Esophagus squamous epithelium (tissue), 5 donors: ENCODE measurements at regions not wholly inside any gene's neighbourhood (a gene's known extent, or its start where the extent isn't known, plus 50 kb on each side); places are given as distances from the start of the nearest gene placed in this dataset.

Experiments
- DNase-seq: peaks from one replicate; lab custom pipeline; 2025; lab: John Stamatoyannopoulos, UW
- H3K27ac ChIP-seq, 4 donors: fragments of 200-600 bp; sonication (generic); one replicate each; pipeline ENCODE4 v1.5.1; 2016 to 2019; ENCODE audit warnings: mild to moderate bottlenecking in 1 of 4
- H3K27me3 ChIP-seq, 4 donors: fragments of 200-600 bp; sonication (generic); 1 replicate in 3 of 4; 2 replicates in 1 of 4; pipeline versions ENCODE4 v1.5.1 to v1.6.0; 2017 to 2021; ENCODE audit warnings: antibody characterized with exemption in 1 of 4
- H3K36me3 ChIP-seq, 3 donors: fragments of 200-600 bp; sonication (generic); one replicate each; pipeline ENCODE4 v1.5.1; 2016 to 2019
- H3K4me1 ChIP-seq, 3 donors: fragments of 200-600 bp; sonication (generic); one replicate each; pipeline ENCODE4 v1.5.1; 2017 to 2019
- H3K4me3 ChIP-seq, 4 donors: fragments of 200-600 bp; sonication (generic); 1 replicate in 3 of 4; 2 replicates in 1 of 4; pipeline ENCODE4 v1.5.1; 2016 to 2019; ENCODE audit warnings: mild to moderate bottlenecking in 2 of 4, moderate library complexity in 1 of 4
- H3K9me3 ChIP-seq, 3 donors: fragments of 200-600 bp; sonication (generic); one replicate each; pipeline ENCODE4 v1.5.1; 2016 to 2019
- POLR2A ChIP-seq, 4 donors: fragments of 450-650 bp; IDR thresholded peaks; one replicate each; pipeline ENCODE4 v1.6.1; 2017; ENCODE audit warnings: antibody characterized with exemption in 4 of 4, mild to moderate bottlenecking in 4 of 4, moderate library complexity in 3 of 4
- WGBS, 2 donors: methylation state at CpG; one replicate each; pipeline ENCODE4 v1.1.5; 2018; 5-methylcytosine and 5-hydroxymethylcytosine counted together
- intact Hi-C: fragments of 100-400 bp; cut with DNase I; formaldehyde crosslinking; loops from one replicate; pipeline ENCODE4 v1.15.0; 2022
- TF ChIP-seq, protein P1 (sequence below), 6 experiments: fragments of 450-650 bp in 4 of 6; fragments of 200-600 bp in 2 of 6; sonication (generic) in 2 of 6; IDR thresholded peaks; one replicate each; pipeline ENCODE4 v1.5.1; 2016 to 2019; ENCODE audit warnings: antibody characterized with exemption in 6 of 6, mild to moderate bottlenecking in 4 of 6, moderate library complexity in 4 of 6
- donor health status: DM: yes; HTN: yes; CAD: no.

DNA sequence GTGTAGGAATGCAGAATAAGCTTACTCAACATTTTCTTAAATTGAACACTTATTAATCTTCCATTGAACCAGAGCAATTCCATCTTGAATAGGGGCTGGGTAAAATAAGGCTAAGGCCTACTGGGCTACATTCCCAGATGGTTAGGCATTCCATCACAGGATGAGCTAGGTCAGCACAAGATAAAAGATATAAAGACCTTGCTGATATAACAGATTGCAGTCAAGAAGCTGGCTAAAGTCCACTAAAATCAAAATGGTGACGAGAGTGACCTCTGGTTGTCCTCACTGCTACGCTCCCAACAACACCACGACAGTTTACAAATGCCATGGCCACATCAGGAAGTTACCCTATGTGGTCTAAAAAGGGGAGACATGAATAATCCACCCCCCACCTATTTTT, 156.1 kb downstream of the NXNL2 start:
- Histone ChIP-seq H3K4me3 (no peak overlapping the region), H3K4me1 (peaks cover 0 to 4% (median 0%) of the 10 kb centered on the region in 3 donors), H3K27ac (no peak overlapping the region), H3K27me3 (no peaks in the 10 kb centered on the region), H3K36me3 (no peaks in the 10 kb centered on the region), H3K9me3 (no peaks in the 10 kb centered on the region)
- TF ChIP-seq, protein P1, sequence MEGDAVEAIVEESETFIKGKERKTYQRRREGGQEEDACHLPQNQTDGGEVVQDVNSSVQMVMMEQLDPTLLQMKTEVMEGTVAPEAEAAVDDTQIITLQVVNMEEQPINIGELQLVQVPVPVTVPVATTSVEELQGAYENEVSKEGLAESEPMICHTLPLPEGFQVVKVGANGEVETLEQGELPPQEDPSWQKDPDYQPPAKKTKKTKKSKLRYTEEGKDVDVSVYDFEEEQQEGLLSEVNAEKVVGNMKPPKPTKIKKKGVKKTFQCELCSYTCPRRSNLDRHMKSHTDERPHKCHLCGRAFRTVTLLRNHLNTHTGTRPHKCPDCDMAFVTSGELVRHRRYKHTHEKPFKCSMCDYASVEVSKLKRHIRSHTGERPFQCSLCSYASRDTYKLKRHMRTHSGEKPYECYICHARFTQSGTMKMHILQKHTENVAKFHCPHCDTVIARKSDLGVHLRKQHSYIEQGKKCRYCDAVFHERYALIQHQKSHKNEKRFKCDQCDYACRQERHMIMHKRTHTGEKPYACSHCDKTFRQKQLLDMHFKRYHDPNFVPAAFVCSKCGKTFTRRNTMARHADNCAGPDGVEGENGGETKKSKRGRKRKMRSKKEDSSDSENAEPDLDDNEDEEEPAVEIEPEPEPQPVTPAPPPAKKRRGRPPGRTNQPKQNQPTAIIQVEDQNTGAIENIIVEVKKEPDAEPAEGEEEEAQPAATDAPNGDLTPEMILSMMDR (IDR thresholded peaks at IDR 0.05), result no peak
- no peak for TF ChIP-seq POLR2A (IDR thresholded peaks at IDR 0.05)
- 76 to 88% methylated on average over 3 of the region's 3 CpGs for WGBS, 2 donors
- no peak for DNase-seq
- intact Hi-C loops, result no loop called here

DNA sequence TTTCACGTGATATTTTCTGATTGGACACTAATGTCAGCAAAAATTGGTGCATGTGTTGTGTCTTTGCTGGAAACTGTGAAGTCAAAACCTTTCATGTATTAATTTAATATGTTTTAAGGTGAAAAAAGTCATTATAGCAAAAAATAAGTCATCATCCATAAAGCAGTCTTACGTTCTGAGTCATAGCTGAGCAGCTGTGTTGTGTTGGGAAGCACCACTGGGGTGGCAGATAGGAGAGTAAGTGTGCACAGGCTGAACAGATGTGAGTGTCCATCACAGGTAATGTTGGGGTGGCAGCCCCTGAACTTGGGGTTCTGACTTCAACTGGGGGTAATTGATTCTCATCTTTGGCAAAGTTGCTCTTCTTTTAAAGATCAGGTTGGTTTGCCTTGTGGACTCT, 156.8 kb downstream of the NXNL2 start:
- no peaks in the 10 kb centered on the region for H3K36me3 ChIP-seq
- H3K27ac ChIP-seq, result no peak overlapping the region
- intact Hi-C loops, result no loop called here
- no peaks in the 10 kb centered on the region for H3K9me3 ChIP-seq
- DNase-seq, result no peak
- no peaks in the 10 kb centered on the region for H3K4me1 ChIP-seq
- no peaks in the 10 kb centered on the region for H3K27me3 ChIP-seq
- 72 to 85% methylated on average over 2 of the region's 2 CpGs for WGBS, 2 donors
- no peak overlapping the region for H3K4me3 ChIP-seq
- TF ChIP-seq, protein P1 (IDR thresholded peaks at IDR 0.05), result no peak
- no peak for TF ChIP-seq POLR2A (IDR thresholded peaks at IDR 0.05)

GRCh38 chr9:88692827-88693226, 157.8 kb downstream of the NXNL2 start:
- Histone ChIP-seq H3K4me3 (no peak overlapping the region), H3K36me3 (no peaks in the 10 kb centered on the region), H3K27me3 (no peaks in the 10 kb centered on the region), H3K9me3 (no peaks in the 10 kb centered on the region), H3K4me1 (no peaks in the 10 kb centered on the region), H3K27ac (no peak overlapping the region)
- no peak for TF ChIP-seq POLR2A (IDR thresholded peaks at IDR 0.05)
- TF ChIP-seq, protein P1 (IDR thresholded peaks at IDR 0.05), result no peak
- intact Hi-C loops, result no loop called here
- no peak for DNase-seq
- 39 to 43% methylated on average over 1 to 2 of the region's 2 CpGs for WGBS, 2 donors

- H3K27ac ChIP-seq, result no peak overlapping the region
- H3K4me1 ChIP-seq, result no peaks in the 10 kb centered on the region
- intact Hi-C loops, result no loop called here
- H3K27me3 ChIP-seq, result no peaks in the 10 kb centered on the region
- no peak for TF ChIP-seq POLR2A (IDR thresholded peaks at IDR 0.05)
- TF ChIP-seq, protein P1 (IDR thresholded peaks at IDR 0.05), result no peak
- DNase-seq, result no peak
- H3K4me3 ChIP-seq, result no peak overlapping the region
- no peaks in the 10 kb centered on the region for H3K36me3 ChIP-seq
- WGBS, 2 donors, result 50 to 52% methylated on average over 9 to 12 of the region's 12 CpGs
- H3K9me3 ChIP-seq, result no peaks in the 10 kb centered on the region
Measured at GRCh38 chr9:88694625-88695024, 159.6 kb downstream of the NXNL2 start.

DNA sequence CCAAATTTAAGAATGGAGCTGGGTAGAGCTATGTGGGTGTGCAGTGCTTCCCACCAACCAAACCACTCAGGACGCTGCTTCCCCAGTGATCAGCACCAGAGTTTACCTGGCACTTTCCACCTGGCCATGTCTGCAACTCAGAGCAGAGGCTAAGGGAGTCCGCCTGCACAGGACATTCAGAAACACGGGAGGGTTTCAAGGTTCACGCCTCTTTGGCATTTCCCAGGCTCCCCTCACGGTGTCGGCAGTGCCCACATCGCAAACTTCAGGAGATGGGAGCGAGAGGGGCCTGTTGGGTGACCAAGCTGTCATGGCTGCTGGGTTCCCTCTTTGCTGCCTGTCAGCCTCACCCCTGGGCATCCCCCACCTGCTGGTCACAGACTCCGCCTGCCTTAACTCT, 161.5 kb downstream of the NXNL2 start:
- Histone ChIP-seq H3K4me1 (no peaks in the 10 kb centered on the region), H3K27me3 (no peaks in the 10 kb centered on the region), H3K27ac (no peak overlapping the region), H3K4me3 (no peak overlapping the region), H3K36me3 (no peaks in the 10 kb centered on the region), H3K9me3 (no peaks in the 10 kb centered on the region)
- WGBS, 2 donors, result 90 to 95% methylated on average over 9 of the region's 9 CpGs
- intact Hi-C loops, result no loop called here
- no peak for DNase-seq
- no peak for TF ChIP-seq POLR2A (IDR thresholded peaks at IDR 0.05)
- TF ChIP-seq, protein P1 (IDR thresholded peaks at IDR 0.05), result no peak
